ENCODE measurements at regions not wholly inside any gene's neighbourhood (a gene's known extent, or its start where the extent isn't known, plus 50 kb on each side); places are given as distances from the start of the nearest gene placed in this dataset.

DNA sequence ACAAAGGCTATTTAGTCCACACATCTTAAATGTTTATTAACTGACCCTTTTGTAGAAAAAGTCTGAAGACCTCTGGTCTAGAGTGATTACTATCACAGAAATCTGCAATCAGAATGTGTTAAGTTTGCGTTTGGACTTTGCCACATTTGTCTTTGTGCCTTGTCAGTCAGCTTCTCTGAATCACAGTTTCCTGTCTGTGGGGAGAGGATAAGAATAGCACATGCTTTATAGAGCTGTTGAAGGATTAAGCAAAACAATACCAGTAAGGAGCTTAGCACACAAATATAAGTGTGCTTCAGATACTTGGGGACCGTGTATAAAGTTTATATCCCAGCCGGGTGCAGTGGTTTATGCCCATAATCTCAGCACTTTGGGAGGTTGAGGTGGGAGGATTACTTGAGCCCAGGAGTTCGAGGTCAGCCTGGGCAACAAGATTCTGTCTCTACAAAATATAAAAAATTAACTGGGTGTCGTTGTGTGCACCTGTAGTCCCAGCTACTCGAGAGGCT lies 63.0 kb upstream of the BTG1 start:
- Histone ChIP-seq H3K27ac (ENCODE audit: low read length) (peak overlapping the region; percentile 97), H3K4me1 (ENCODE audit: low read length) (peaks cover 33% of the 10 kb centered on the region), H3K79me2 (ENCODE audit: low read length) (no peaks in the 10 kb centered on the region), H3K4me2 (ENCODE audit: low read depth, low read length) (peak overlapping the region; percentile 88), H3K4me3 (ENCODE audit: low read length) (peak overlapping the region; percentile 51), H3K9me2 (replicated peaks; ENCODE audit: insufficient read depth, low read length) (no peaks in the 10 kb centered on the region), H3K9me3 (replicated peaks; ENCODE audit: insufficient read depth, low read length) (no peaks in the 10 kb centered on the region), H4K20me1 (ENCODE audit: insufficient read depth, low read length) (no peaks in the 10 kb centered on the region), H3K36me3 (replicated peaks; ENCODE audit: insufficient read depth, low read length) (no peaks in the 10 kb centered on the region), H2AFZ (ENCODE audit: low read length) (peak overlapping the region; percentile 75), H3K27me3 (replicated peaks; ENCODE audit: insufficient read depth, low read length) (no peaks in the 10 kb centered on the region), H3K9ac (ENCODE audit: low read length) (peak overlapping the region; percentile 60), H3F3A (ENCODE audit: insufficient read depth, low read length) (peaks cover 31% of the 10 kb centered on the region)
- DNase-seq = peak; percentile 95
- TF ChIP-seq CTCF (IDR thresholded peaks at IDR 0.05; ENCODE audit: low read length) (no peak), EZH2 (optimal IDR thresholded peaks at IDR 0.05; ENCODE audit: low read depth, low read length) (no peak)

DNA sequence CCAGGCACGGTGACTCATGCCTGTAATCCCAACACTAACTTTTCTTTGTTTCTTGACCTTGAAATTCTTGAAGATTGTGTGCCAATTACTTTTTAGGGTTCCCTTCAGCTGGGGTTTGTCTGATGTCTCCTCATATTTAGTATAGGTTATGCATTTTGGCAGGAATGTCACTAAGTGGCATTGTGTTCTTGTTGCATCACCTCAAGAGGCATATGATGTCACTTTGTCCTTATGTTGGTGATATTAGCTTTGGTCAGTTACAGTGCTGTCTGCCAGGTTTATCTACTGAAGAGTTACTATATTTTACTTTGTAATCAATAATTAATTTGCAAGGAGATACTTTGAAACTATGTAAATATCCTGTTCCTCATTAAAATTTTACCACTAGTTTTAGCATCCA lies 61.0 kb upstream of the BTG1 start:
- H3K9me3 ChIP-seq (replicated peaks; ENCODE audit: insufficient read depth, low read length) = no peaks in the 10 kb centered on the region
- DNase-seq = no peak
- no peaks in the 10 kb centered on the region for H3K79me2 ChIP-seq (ENCODE audit: low read length)
- H3K36me3 ChIP-seq (replicated peaks; ENCODE audit: insufficient read depth, low read length) = no peaks in the 10 kb centered on the region
- H3K9ac ChIP-seq (ENCODE audit: low read length) = no peak overlapping the region
- no peak overlapping the region for H3K4me3 ChIP-seq (ENCODE audit: low read length)
- TF ChIP-seq CTCF (IDR thresholded peaks at IDR 0.05; ENCODE audit: low read length) = no peak
- no peak for TF ChIP-seq EZH2phosphoT487 (IDR thresholded peaks at IDR 0.05; ENCODE audit: low read length)
- TF ChIP-seq EZH2 (optimal IDR thresholded peaks at IDR 0.05; ENCODE audit: low read depth, low read length) = no peak
- H3K9me2 ChIP-seq (replicated peaks; ENCODE audit: insufficient read depth, low read length) = no peaks in the 10 kb centered on the region
- no peak overlapping the region for H3K27ac ChIP-seq (ENCODE audit: low read length)
- H3K4me1 ChIP-seq (ENCODE audit: low read length) = peaks cover 29% of the 10 kb centered on the region
- H3K27me3 ChIP-seq (replicated peaks; ENCODE audit: insufficient read depth, low read length) = no peaks in the 10 kb centered on the region
- peaks cover 31% of the 10 kb centered on the region for H3F3A ChIP-seq (ENCODE audit: insufficient read depth, low read length)
- no peak overlapping the region for H3K4me2 ChIP-seq (ENCODE audit: low read depth, low read length)
- no peaks in the 10 kb centered on the region for H4K20me1 ChIP-seq (ENCODE audit: insufficient read depth, low read length)
- H2AFZ ChIP-seq (ENCODE audit: low read length) = no peak overlapping the region

GRCh38 chr12:92206011-92206410 lies 60.4 kb upstream of the BTG1 start:
- H3K4me2 ChIP-seq (ENCODE audit: low read depth, low read length) = no peak overlapping the region
- H3K79me2 ChIP-seq (ENCODE audit: low read length) = no peaks in the 10 kb centered on the region
- DNase-seq = no peak
- H3K27me3 ChIP-seq (replicated peaks; ENCODE audit: insufficient read depth, low read length) = no peaks in the 10 kb centered on the region
- H3K9ac ChIP-seq (ENCODE audit: low read length) = no peak overlapping the region
- no peak overlapping the region for H3K4me3 ChIP-seq (ENCODE audit: low read length)
- no peak overlapping the region for H2AFZ ChIP-seq (ENCODE audit: low read length)
- H3K27ac ChIP-seq (ENCODE audit: low read length) = no peak overlapping the region
- H3K9me2 ChIP-seq (replicated peaks; ENCODE audit: insufficient read depth, low read length) = no peaks in the 10 kb centered on the region
- TF ChIP-seq EZH2phosphoT487 (IDR thresholded peaks at IDR 0.05; ENCODE audit: low read length) = no peak
- TF ChIP-seq CTCF (IDR thresholded peaks at IDR 0.05; ENCODE audit: low read length) = no peak
- no peak for TF ChIP-seq EZH2 (optimal IDR thresholded peaks at IDR 0.05; ENCODE audit: low read depth, low read length)
- H3K9me3 ChIP-seq (replicated peaks; ENCODE audit: insufficient read depth, low read length) = no peaks in the 10 kb centered on the region
- H3K36me3 ChIP-seq (replicated peaks; ENCODE audit: insufficient read depth, low read length) = no peaks in the 10 kb centered on the region
- peaks cover 31% of the 10 kb centered on the region for H3F3A ChIP-seq (ENCODE audit: insufficient read depth, low read length)
- peaks cover 27% of the 10 kb centered on the region for H3K4me1 ChIP-seq (ENCODE audit: low read length)
- no peaks in the 10 kb centered on the region for H4K20me1 ChIP-seq (ENCODE audit: insufficient read depth, low read length)
